ENCODE measurements at regions not wholly inside any gene's neighbourhood (a gene's known extent, or its start where the extent isn't known, plus 50 kb on each side); places are given as distances from the start of the nearest gene placed in this dataset.
A peak's percentile ranks its signal among the peaks of the same experiment; 100 is the strongest.

GRCh38 chr15:91468871-91469580 lies 369.0 kb downstream of the SV2B start:
- H3K4me3 ChIP-seq (replicated peaks; ENCODE audit: low read depth, low read length) = no peak overlapping the region
- DNase-seq (ENCODE audit: extremely low read depth, low read depth) = no peak
- TF ChIP-seq CTCF (IDR thresholded peaks at IDR 0.05; ENCODE audit: low read depth, low read length, missing control alignments) = no peak

GRCh38 chr15:91469632-91470567 lies 369.8 kb downstream of the SV2B start:
- no peak overlapping the region for H3K4me3 ChIP-seq (replicated peaks; ENCODE audit: low read depth, low read length)
- no peak for DNase-seq (ENCODE audit: extremely low read depth, low read depth)
- no peak for TF ChIP-seq CTCF (IDR thresholded peaks at IDR 0.05; ENCODE audit: low read depth, low read length, missing control alignments)

- TF ChIP-seq CTCF (IDR thresholded peaks at IDR 0.05; ENCODE audit: low read depth, low read length, missing control alignments) = no peak
- no peak overlapping the region for H3K4me3 ChIP-seq (replicated peaks; ENCODE audit: low read depth, low read length)
- peak; percentile 9 for DNase-seq (ENCODE audit: extremely low read depth, low read depth)
These were observed 371.4 kb downstream of the SV2B start for GRCh38 chr15:91471468-91471867.

- no peak for TF ChIP-seq CTCF (IDR thresholded peaks at IDR 0.05; ENCODE audit: low read depth, low read length, missing control alignments)
- no peak for DNase-seq (ENCODE audit: extremely low read depth, low read depth)
These were observed 372.3 kb downstream of the SV2B start for GRCh38 chr15:91472316-91472756.

GRCh38 chr15:91473894-91474545 lies 374.0 kb downstream of the SV2B start:
- no peak for DNase-seq (ENCODE audit: extremely low read depth, low read depth)
- H3K4me3 ChIP-seq (replicated peaks; ENCODE audit: low read depth, low read length) = no peak overlapping the region
- no peak for TF ChIP-seq CTCF (IDR thresholded peaks at IDR 0.05; ENCODE audit: low read depth, low read length, missing control alignments)

More at GRCh38 chr15:91472316-91472756, 372.3 kb downstream of the SV2B start:
- H3K4me3 ChIP-seq (replicated peaks; ENCODE audit: low read depth, low read length) = no peak overlapping the region

GRCh38 chr15:91476861-91477260 lies 376.6 kb upstream of the SLCO3A1 start:
- no peak overlapping the region for H3K4me3 ChIP-seq (replicated peaks; ENCODE audit: low read depth, low read length)
- no peak for DNase-seq (ENCODE audit: extremely low read depth, low read depth)
- TF ChIP-seq CTCF (IDR thresholded peaks at IDR 0.05; ENCODE audit: low read depth, low read length, missing control alignments) = no peak
